ENCODE measurements at regions not wholly inside any gene's neighbourhood (a gene's known extent, or its start where the extent isn't known, plus 50 kb on each side); places are given as distances from the start of the nearest gene placed in this dataset.
A peak's percentile ranks its signal among the peaks of the same experiment; 100 is the strongest.

GRCh38 chr5:56508249-56508648 is 275.1 kb upstream of the ANKRD55 start:
- DNase-seq, result no peak

- peak; percentile 57 to 90 for DNase-seq
Observed at GRCh38 chr5:56507351-56507930, 274.3 kb upstream of the ANKRD55 start.

- DNase-seq, result no peak
Observed at GRCh38 chr5:56506211-56506965, 273.3 kb upstream of the ANKRD55 start.

GRCh38 chr5:56503929-56504328 is 270.8 kb upstream of the ANKRD55 start:
- no peak for DNase-seq

- no peak for DNase-seq
Observed at GRCh38 chr5:56501781-56502557, 268.8 kb upstream of the ANKRD55 start.

- no peak for DNase-seq
Observed at GRCh38 chr5:56499901-56500300, 266.8 kb upstream of the ANKRD55 start.

- DNase-seq, result no peak
Observed at GRCh38 chr5:56499491-56499890, 266.4 kb upstream of the ANKRD55 start.

- DNase-seq, result no peak
Observed at GRCh38 chr5:56498759-56499395, 265.7 kb upstream of the ANKRD55 start.

GRCh38 chr5:56496581-56497063 is 263.5 kb upstream of the ANKRD55 start:
- peak; percentile 12 to 67 for DNase-seq

GRCh38 chr5:56494300-56494731 is 261.2 kb upstream of the ANKRD55 start:
- no peak for DNase-seq

- DNase-seq, result no peak
Observed at GRCh38 chr5:56493766-56494165, 260.6 kb upstream of the ANKRD55 start.

GRCh38 chr5:56493308-56493707 is 260.2 kb upstream of the ANKRD55 start:
- no peak for DNase-seq

- no peak for DNase-seq
Observed at GRCh38 chr5:56492812-56493211, 259.7 kb upstream of the ANKRD55 start.

GRCh38 chr5:56490971-56491468 is 257.9 kb upstream of the ANKRD55 start:
- no peak for DNase-seq

- no peak for DNase-seq
Observed at GRCh38 chr5:56489272-56489671, 256.1 kb upstream of the ANKRD55 start.

GRCh38 chr5:56487528-56488115 is 254.5 kb upstream of the ANKRD55 start:
- DNase-seq, result no peak

- no peak for DNase-seq
Observed at GRCh38 chr5:56482363-56482762, 249.2 kb upstream of the ANKRD55 start.

- DNase-seq, result no peak
Observed at GRCh38 chr5:56481428-56482357, 248.6 kb upstream of the ANKRD55 start.

- no peak for DNase-seq
Observed at GRCh38 chr5:56480705-56481427, 247.7 kb upstream of the ANKRD55 start.

GRCh38 chr5:56480078-56480704 is 247.1 kb upstream of the ANKRD55 start:
- DNase-seq, result no peak
